ENCODE measurements at regions not wholly inside any gene's neighbourhood (a gene's known extent, or its start where the extent isn't known, plus 50 kb on each side); places are given as distances from the start of the nearest gene placed in this dataset.

- peaks cover 28% of the 10 kb centered on the region for H3K4me1 Mint-ChIP-seq (ENCODE audit: low read depth)
- TF ChIP-seq CTCF (IDR thresholded peaks at IDR 0.05; ENCODE audit: unreplicated experiment) = no peak
- H3K4me3 Mint-ChIP-seq (ENCODE audit: low read depth) = no peak overlapping the region
- no peak overlapping the region for H3K27ac Mint-ChIP-seq
- no peaks in the 10 kb centered on the region for H3K36me3 Mint-ChIP-seq (ENCODE audit: insufficient read depth)
- no peaks in the 10 kb centered on the region for H3K9me3 Mint-ChIP-seq (ENCODE audit: low read depth)
- H3K27me3 Mint-ChIP-seq = no peaks in the 10 kb centered on the region
- no peak for DNase-seq (ENCODE audit: low spot score, unreplicated experiment)
These were observed 111.3 kb upstream of the PRSS16 start for GRCh38 chr6:27136077-27136644.

GRCh38 chr6:27136978-27137814 lies 110.3 kb upstream of the PRSS16 start:
- no peak for DNase-seq (ENCODE audit: low spot score, unreplicated experiment)
- Mint-ChIP-seq H3K27ac (peak overlapping the region; percentile 16), H3K27me3 (no peaks in the 10 kb centered on the region), H3K36me3 (ENCODE audit: insufficient read depth) (no peaks in the 10 kb centered on the region), H3K9me3 (ENCODE audit: low read depth) (no peaks in the 10 kb centered on the region), H3K4me1 (ENCODE audit: low read depth) (peaks cover 32% of the 10 kb centered on the region), H3K4me3 (ENCODE audit: low read depth) (no peak overlapping the region)
- TF ChIP-seq CTCF (IDR thresholded peaks at IDR 0.05; ENCODE audit: unreplicated experiment) = no peak

GRCh38 chr6:27138406-27138805 lies 109.1 kb upstream of the PRSS16 start:
- H3K36me3 Mint-ChIP-seq (ENCODE audit: insufficient read depth) = no peaks in the 10 kb centered on the region
- H3K9me3 Mint-ChIP-seq (ENCODE audit: low read depth) = no peaks in the 10 kb centered on the region
- DNase-seq (ENCODE audit: low spot score, unreplicated experiment) = no peak
- peak overlapping the region; percentile 95 for H3K4me3 Mint-ChIP-seq (ENCODE audit: low read depth)
- peak overlapping the region; percentile 98 for H3K27ac Mint-ChIP-seq
- peaks cover 34% of the 10 kb centered on the region for H3K4me1 Mint-ChIP-seq (ENCODE audit: low read depth)
- no peaks in the 10 kb centered on the region for H3K27me3 Mint-ChIP-seq
- TF ChIP-seq CTCF (IDR thresholded peaks at IDR 0.05; ENCODE audit: unreplicated experiment) = no peak

GRCh38 chr6:27138837-27139755 lies 108.4 kb upstream of the PRSS16 start:
- H3K27ac Mint-ChIP-seq = peak overlapping the region; percentile 98
- DNase-seq (ENCODE audit: low spot score, unreplicated experiment) = no peak
- no peaks in the 10 kb centered on the region for H3K9me3 Mint-ChIP-seq (ENCODE audit: low read depth)
- H3K27me3 Mint-ChIP-seq = no peaks in the 10 kb centered on the region
- peak overlapping the region; percentile 95 for H3K4me3 Mint-ChIP-seq (ENCODE audit: low read depth)
- H3K36me3 Mint-ChIP-seq (ENCODE audit: insufficient read depth) = no peaks in the 10 kb centered on the region
- peak; percentile 10 for TF ChIP-seq CTCF (IDR thresholded peaks at IDR 0.05; ENCODE audit: unreplicated experiment)
- H3K4me1 Mint-ChIP-seq (ENCODE audit: low read depth) = peaks cover 31% of the 10 kb centered on the region

Data from progenitor cell of endocrine pancreas (in vitro differentiated cells).